Liver (tissue), 8 donors: ENCODE measurements at regions not wholly inside any gene's neighbourhood (a gene's known extent, or its start where the extent isn't known, plus 50 kb on each side); places are given as distances from the start of the nearest gene placed in this dataset.

ENCODE experiments used
- DNase-seq: peaks from one replicate; pipeline ENCODE4 v3.0.0-alpha.2; 2017; ENCODE audit warnings: low spot score
- H3K27ac ChIP-seq, 2 donors: one replicate each; pipeline ENCODE4 v1.7.0; 2013; ENCODE audit warnings: inconsistent platforms in 2 of 2, low read length in 2 of 2, control low read depth in 1 of 2, low read depth in 1 of 2, mild to moderate bottlenecking in 1 of 2
- H3K27me3 ChIP-seq, 4 donors: one replicate each; pipeline versions ENCODE4 v1.6.1 to v1.7.0; 2013; ENCODE audit warnings: low read length in 3 of 4, inconsistent platforms in 1 of 4, mild to moderate bottlenecking in 1 of 4, moderate library complexity in 1 of 4; ENCODE audit not compliant: control insufficient read depth in 4 of 4, insufficient read depth in 4 of 4
- H3K36me3 ChIP-seq, 4 donors: one replicate each; pipeline versions ENCODE4 v1.6.1 to v1.7.0; 2013; ENCODE audit warnings: low read length in 3 of 4, mild to moderate bottlenecking in 3 of 4, low read depth in 1 of 4, moderate library complexity in 1 of 4; ENCODE audit not compliant: control insufficient read depth in 4 of 4, insufficient read depth in 3 of 4
- H3K4me1 ChIP-seq, 4 donors: one replicate each; pipeline versions ENCODE4 v1.6.1 to v1.7.0; 2013; ENCODE audit warnings: low read length in 3 of 4, mild to moderate bottlenecking in 3 of 4, moderate library complexity in 1 of 4; ENCODE audit not compliant: control insufficient read depth in 4 of 4, insufficient read depth in 4 of 4
- H3K4me3 ChIP-seq, 3 donors: one replicate each; pipeline versions ENCODE4 v1.6.1 to v1.7.0; 2013; ENCODE audit warnings: low read length in 3 of 3, control low read depth in 1 of 3, low read depth in 1 of 3, mild to moderate bottlenecking in 1 of 3
- H3K9ac ChIP-seq, 2 donors: one replicate each; pipeline ENCODE4 v1.7.0; 2013; ENCODE audit warnings: low read length in 2 of 2, mild to moderate bottlenecking in 2 of 2, moderate library complexity in 2 of 2, control low read depth in 1 of 2, low read depth in 1 of 2
- H3K9me3 ChIP-seq, 4 donors: one replicate each; pipeline versions ENCODE4 v1.6.1 to v1.7.0; 2013; ENCODE audit warnings: low read length in 3 of 4; ENCODE audit not compliant: control insufficient read depth in 4 of 4
- ATF3 ChIP-seq: IDR thresholded peaks from 2 replicates; pipeline ENCODE4 v1.6.1; 2016; ENCODE audit warnings: antibody characterized with exemption
- CTCF ChIP-seq: fragments of 150-350 bp; IDR thresholded peaks from 2 replicates; pipeline ENCODE4 v1.5.1; 2017; ENCODE audit warnings: improper control_type of control experiment, low read depth, low read length; ENCODE audit not compliant: missing input control
- EGR1 ChIP-seq, 2 donors: IDR thresholded peaks; 2 replicates each; pipeline ENCODE4 v1.6.1; 2016 to 2018; ENCODE audit warnings: antibody characterized with exemption in 2 of 2, low read depth in 2 of 2
- FOXA1 ChIP-seq: IDR thresholded peaks from 2 replicates; pipeline ENCODE4 v1.6.1; 2016; ENCODE audit warnings: antibody characterized with exemption
- FOXA2 ChIP-seq: IDR thresholded peaks from 2 replicates; pipeline ENCODE4 v1.6.1; 2016; ENCODE audit warnings: antibody characterized with exemption
- GABPA ChIP-seq, 2 donors: IDR thresholded peaks in 1 of 2; conservative IDR thresholded peaks in 1 of 2; 2 replicates each; pipeline ENCODE4 v1.6.1; 2016; ENCODE audit warnings: antibody characterized with exemption in 2 of 2, mild to moderate bottlenecking in 1 of 2, moderate library complexity in 1 of 2
- HNF4G ChIP-seq: IDR thresholded peaks from 2 replicates; pipeline ENCODE4 v1.6.1; 2016; ENCODE audit warnings: antibody characterized with exemption
- MAX ChIP-seq: IDR thresholded peaks from 2 replicates; pipeline ENCODE4 v1.6.1; 2016; ENCODE audit warnings: antibody characterized with exemption
- NR2F2 ChIP-seq: IDR thresholded peaks from 2 replicates; pipeline ENCODE4 v1.6.1; 2016; ENCODE audit warnings: antibody characterized with exemption
- RAD21 ChIP-seq, 2 donors: IDR thresholded peaks; 2 replicates each; pipeline ENCODE4 v1.6.1; 2016; ENCODE audit warnings: antibody characterized with exemption in 2 of 2, mild to moderate bottlenecking in 2 of 2
- SP1 ChIP-seq: IDR thresholded peaks from 2 replicates; pipeline ENCODE4 v1.6.1; 2018; ENCODE audit warnings: antibody characterized with exemption, mild to moderate bottlenecking
- WGBS: extraction: QIAGEN DNeasy Blood & Tissue Kit; methylation state at CpG from one replicate; pipeline ENCODE4 v1.1.7; 2013; 5-methylcytosine and 5-hydroxymethylcytosine counted together
- donor health status: healthy.
- donor health status: healthy.
- donor health status: healthy.
- donor health status: healthy.
- donor health status: healthy.

- 82% methylated on average over 16 of the region's 16 CpGs for WGBS
- H3K9ac ChIP-seq: no peak overlapping the region
- TF ChIP-seq RAD21 (IDR thresholded peaks at IDR 0.05) (peak; percentile 94 to 96), HNF4G (no peak), GABPA (IDR thresholded peaks at IDR 0.05 in 1 of 2, conservative IDR thresholded peaks at IDR 0.05 in 1 of 2) (no peak), MAX (no peak), CTCF (peak; percentile 72)
- H3K9me3 ChIP-seq: no peaks in the 10 kb centered on the region
- no peaks in the 10 kb centered on the region for H3K36me3 ChIP-seq
- no peaks in the 10 kb centered on the region for H3K27me3 ChIP-seq
- H3K4me3 ChIP-seq: no peak overlapping the region
- H3K4me1 ChIP-seq: peaks cover 0 to 4% (median 2%) of the 10 kb centered on the region in 4 donors
- no peak for DNase-seq
- H3K27ac ChIP-seq: no peak overlapping the region
Observed at GRCh38 chr6:167485186-167485978, 160.5 kb downstream of the TTLL2 start.

- no peaks in the 10 kb centered on the region for H3K9me3 ChIP-seq
- H3K4me3 ChIP-seq: no peak overlapping the region
- no peak for DNase-seq
- TF ChIP-seq SP1 (no peak), ATF3 (no peak), EGR1 (IDR thresholded peaks at IDR 0.05; ENCODE audit: low read depth in 2 of 2) (no peak), HNF4G (no peak), CTCF (no peak), FOXA1 (no peak), NR2F2 (no peak), FOXA2 (no peak)
- no peak overlapping the region for H3K9ac ChIP-seq
- WGBS: 83% methylated on average over 18 of the region's 18 CpGs
- H3K27me3 ChIP-seq: no peaks in the 10 kb centered on the region
- no peaks in the 10 kb centered on the region for H3K36me3 ChIP-seq
- peaks cover 0 to 13% (median 7%) of the 10 kb centered on the region in 4 donors for H3K4me1 ChIP-seq
- H3K27ac ChIP-seq: no peak overlapping the region
Observed at GRCh38 chr6:167487749-167488664, 163.1 kb downstream of the TTLL2 start.
